Thoracic aorta (tissue), 2 donors: ENCODE measurements at regions not wholly inside any gene's neighbourhood (a gene's known extent, or its start where the extent isn't known, plus 50 kb on each side); places are given as distances from the start of the nearest gene placed in this dataset.

Experiments
- ATAC-seq: fragments of 150-250 bp; one replicate; pipeline ENCODE4 v1.8.0; 2017; ENCODE audit warnings: low read depth; ENCODE audit not compliant: insufficient number of reproducible peaks, low FRiP score
- DNase-seq: peaks from one replicate; pipeline ENCODE4 v3.0.0-alpha.2; 2020; ENCODE audit warnings: low spot score
- H3K27ac ChIP-seq, 2 donors: fragments of 200-600 bp; sonication (generic); 1 replicate in 1 of 2; 2 replicates in 1 of 2; pipeline ENCODE4 v1.5.1; 2016; ENCODE audit warnings: mild to moderate bottlenecking in 2 of 2, moderate library complexity in 2 of 2
- H3K27me3 ChIP-seq: fragments of 200-600 bp; sonication (generic); replicated peaks from 2 replicates; pipeline ENCODE4 v1.6.0; 2016; ENCODE audit warnings: mild to moderate bottlenecking; ENCODE audit not compliant: insufficient read depth
- H3K36me3 ChIP-seq: fragments of 200-600 bp; sonication (generic); one replicate; pipeline ENCODE4 v1.5.1; 2016
- H3K4me1 ChIP-seq, 2 donors: fragments of 200-600 bp; sonication (generic); 1 replicate in 1 of 2; 2 replicates in 1 of 2; pipeline versions ENCODE4 v1.5.1 to v1.6.0; 2016; ENCODE audit warnings: low read depth in 2 of 2, mild to moderate bottlenecking in 1 of 2; ENCODE audit not compliant: control insufficient read depth in 1 of 2
- H3K4me3 ChIP-seq: fragments of 200-600 bp; sonication (generic); 2 replicates; pipeline ENCODE4 v1.5.1; 2016; ENCODE audit warnings: mild to moderate bottlenecking
- H3K9me3 ChIP-seq: fragments of 200-600 bp; sonication (generic); 2 replicates; pipeline ENCODE4 v1.5.1; 2016
- TF ChIP-seq, protein P1 (sequence below): fragments of 200-600 bp; sonication (generic); IDR thresholded peaks from one replicate; pipeline ENCODE4 v1.5.1; 2019; ENCODE audit warnings: antibody characterized with exemption

DNA sequence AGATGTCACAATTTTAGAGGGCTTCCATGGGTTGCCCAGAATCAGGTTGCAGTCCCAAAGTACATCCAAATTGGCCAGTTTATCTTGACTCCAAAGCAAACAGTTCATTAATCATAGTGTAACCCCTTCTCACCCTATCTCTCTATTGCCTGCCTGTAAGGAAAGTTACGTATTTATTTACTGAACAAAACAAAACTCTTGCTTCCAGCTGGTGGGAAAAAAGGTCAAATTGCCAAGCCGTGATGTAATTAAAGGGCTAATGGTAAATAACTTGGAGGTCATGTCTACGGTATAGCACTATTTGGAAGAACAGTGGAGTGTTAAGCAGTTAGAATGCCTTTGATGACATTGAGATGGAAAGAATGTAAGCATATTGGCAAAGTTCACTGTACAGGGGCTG lies 214.0 kb downstream of the DLEU7 start:
- no peak for ATAC-seq
- Histone ChIP-seq H3K4me1 (peaks cover 12 to 17% of the 10 kb centered on the region in 2 donors), H3K4me3 (no peak overlapping the region), H3K27me3 (no peaks in the 10 kb centered on the region), H3K9me3 (no peaks in the 10 kb centered on the region), H3K27ac (peak overlapping the region in 1 of 2 donors; percentile 15), H3K36me3 (no peaks in the 10 kb centered on the region)
- TF ChIP-seq, protein P1, sequence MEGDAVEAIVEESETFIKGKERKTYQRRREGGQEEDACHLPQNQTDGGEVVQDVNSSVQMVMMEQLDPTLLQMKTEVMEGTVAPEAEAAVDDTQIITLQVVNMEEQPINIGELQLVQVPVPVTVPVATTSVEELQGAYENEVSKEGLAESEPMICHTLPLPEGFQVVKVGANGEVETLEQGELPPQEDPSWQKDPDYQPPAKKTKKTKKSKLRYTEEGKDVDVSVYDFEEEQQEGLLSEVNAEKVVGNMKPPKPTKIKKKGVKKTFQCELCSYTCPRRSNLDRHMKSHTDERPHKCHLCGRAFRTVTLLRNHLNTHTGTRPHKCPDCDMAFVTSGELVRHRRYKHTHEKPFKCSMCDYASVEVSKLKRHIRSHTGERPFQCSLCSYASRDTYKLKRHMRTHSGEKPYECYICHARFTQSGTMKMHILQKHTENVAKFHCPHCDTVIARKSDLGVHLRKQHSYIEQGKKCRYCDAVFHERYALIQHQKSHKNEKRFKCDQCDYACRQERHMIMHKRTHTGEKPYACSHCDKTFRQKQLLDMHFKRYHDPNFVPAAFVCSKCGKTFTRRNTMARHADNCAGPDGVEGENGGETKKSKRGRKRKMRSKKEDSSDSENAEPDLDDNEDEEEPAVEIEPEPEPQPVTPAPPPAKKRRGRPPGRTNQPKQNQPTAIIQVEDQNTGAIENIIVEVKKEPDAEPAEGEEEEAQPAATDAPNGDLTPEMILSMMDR, result no peak
- no peak for DNase-seq

DNA sequence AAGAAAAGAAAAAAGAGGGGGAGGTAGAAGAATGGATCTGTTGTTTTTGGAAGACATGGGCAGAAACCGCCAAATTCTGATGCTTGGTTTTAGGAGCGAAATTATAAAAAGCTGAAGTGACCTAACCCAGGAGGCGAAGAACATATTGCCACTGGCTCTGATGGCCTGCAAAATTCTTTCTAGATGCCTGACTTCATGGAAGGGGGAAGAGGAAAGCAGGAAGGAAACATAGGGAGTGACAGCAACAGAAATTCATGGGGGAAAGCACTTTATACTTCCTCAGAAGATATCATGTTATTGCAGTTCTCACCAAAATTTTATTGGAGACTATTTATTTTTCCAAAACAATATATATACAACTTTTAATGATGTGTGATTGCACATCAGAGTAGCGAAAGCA lies 213.5 kb downstream of the DLEU7 start:
- TF ChIP-seq, protein P1, result no peak
- Histone ChIP-seq H3K36me3 (no peaks in the 10 kb centered on the region), H3K4me1 (peaks cover 12 to 17% of the 10 kb centered on the region in 2 donors), H3K4me3 (no peak overlapping the region), H3K9me3 (no peaks in the 10 kb centered on the region), H3K27me3 (no peaks in the 10 kb centered on the region), H3K27ac (peak overlapping the region in 1 of 2 donors; percentile 15)
- DNase-seq (no peak), ATAC-seq (no peak)

DNA sequence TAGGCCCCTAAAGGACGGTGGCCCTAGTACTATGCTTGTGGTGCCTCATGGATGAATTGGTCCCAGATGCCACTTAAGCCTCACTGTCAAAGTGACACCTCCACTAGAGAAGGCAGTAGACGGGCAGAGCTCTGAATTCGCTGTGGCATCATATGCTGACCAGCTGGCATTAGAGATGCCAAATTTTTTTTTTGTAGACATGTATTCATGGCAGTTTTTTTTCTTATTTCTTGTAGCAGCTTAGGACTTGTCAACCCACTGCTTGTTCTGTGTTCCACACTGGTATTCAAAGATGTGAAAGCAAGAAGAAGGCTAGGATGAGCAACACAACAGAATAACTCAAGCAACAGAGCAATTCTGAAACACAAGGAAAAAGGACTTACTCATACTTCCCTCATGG lies 212.5 kb downstream of the DLEU7 start:
- Histone ChIP-seq H3K36me3 (no peaks in the 10 kb centered on the region), H3K4me1 (peaks cover 12 to 17% of the 10 kb centered on the region in 2 donors), H3K9me3 (no peaks in the 10 kb centered on the region), H3K27ac (no peak overlapping the region), H3K27me3 (no peaks in the 10 kb centered on the region), H3K4me3 (no peak overlapping the region)
- DNase-seq (no peak), ATAC-seq (no peak)
- TF ChIP-seq, protein P1, result no peak

DNA sequence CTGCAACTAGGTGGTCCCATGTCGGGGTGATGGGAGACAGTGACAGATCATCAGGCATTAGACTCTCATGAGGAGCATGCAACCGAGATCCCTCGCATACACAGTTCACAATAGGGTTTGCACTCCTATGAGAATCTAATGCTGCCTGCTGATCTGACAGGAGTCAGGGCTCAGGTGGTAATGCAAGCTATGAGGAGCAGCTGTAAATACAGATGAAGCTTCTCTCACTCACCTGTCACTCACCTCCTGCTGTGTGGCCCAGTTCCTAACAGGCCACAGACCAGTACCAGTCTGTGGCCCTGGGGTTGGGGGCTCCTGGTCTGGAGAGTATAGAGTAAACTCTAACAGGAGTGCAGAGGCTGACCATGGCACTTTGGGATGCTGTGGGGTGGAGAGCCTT lies 209.2 kb downstream of the DLEU7 start:
- Histone ChIP-seq H3K4me1 (peaks cover 12% of the 10 kb centered on the region in 2 donors), H3K27me3 (no peaks in the 10 kb centered on the region), H3K4me3 (no peak overlapping the region), H3K36me3 (no peaks in the 10 kb centered on the region), H3K27ac (no peak overlapping the region), H3K9me3 (no peaks in the 10 kb centered on the region)
- ATAC-seq, result no peak
- TF ChIP-seq, protein P1, result no peak
- DNase-seq, result no peak

DNA sequence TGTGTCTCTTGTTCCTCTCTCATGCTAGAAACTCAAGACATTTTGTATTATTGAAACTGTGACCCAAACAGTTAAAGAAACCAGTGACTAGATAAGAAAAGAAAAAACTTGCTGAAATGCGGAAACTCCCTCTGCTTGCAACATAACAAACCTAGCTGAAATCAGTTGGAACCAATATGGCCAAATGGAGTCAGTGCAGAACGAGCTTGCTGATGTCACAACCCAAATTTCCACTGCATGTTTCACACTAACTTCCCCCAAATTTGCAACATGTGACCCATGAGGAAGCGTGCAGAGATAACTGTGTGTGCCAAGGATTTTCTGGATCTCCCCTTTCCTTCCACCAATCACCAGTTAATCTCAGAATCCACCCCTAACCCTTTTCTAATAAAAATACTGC lies 208.0 kb downstream of the DLEU7 start:
- no peaks in the 10 kb centered on the region for H3K36me3 ChIP-seq
- no peaks in the 10 kb centered on the region for H3K27me3 ChIP-seq
- DNase-seq (peak; percentile 13), ATAC-seq (peak; percentile 74)
- no peaks in the 10 kb centered on the region for H3K9me3 ChIP-seq
- H3K4me3 ChIP-seq, result no peak overlapping the region
- peaks cover under 1 to 1% of the 10 kb centered on the region in 2 donors for H3K4me1 ChIP-seq
- TF ChIP-seq, protein P1, result no peak
- H3K27ac ChIP-seq, result peak overlapping the region in 1 of 2 donors; percentile 31
